Osteoblast (primary cell): ENCODE measurements at regions not wholly inside any gene's neighbourhood (a gene's known extent, or its start where the extent isn't known, plus 50 kb on each side); places are given as distances from the start of the nearest gene placed in this dataset.

ENCODE experiments used
- DNase-seq: peaks from one replicate; pipeline ENCODE4 v3.0.0; 2011; ENCODE audit warnings: low spot score, mixed read lengths; ENCODE audit not compliant: insufficient read length; ENCODE audit errors: missing footprints
- H2AFZ ChIP-seq: 2 replicates; pipeline ENCODE4 v1.6.0; 2011; ENCODE audit warnings: mild to moderate bottlenecking, low read length
- H3K27ac ChIP-seq: 2 replicates; pipeline ENCODE4 v1.5.1; 2011; ENCODE audit warnings: mild to moderate bottlenecking, low read depth, low read length, moderate library complexity
- H3K27me3 ChIP-seq: 2 replicates; pipeline ENCODE4 v1.6.0; 2012; ENCODE audit warnings: mild to moderate bottlenecking, control low read depth, inconsistent platforms, low read length, moderate library complexity; ENCODE audit not compliant: insufficient read depth
- H3K36me3 ChIP-seq: 2 replicates; pipeline ENCODE4 v1.5.1; 2011; ENCODE audit warnings: mild to moderate bottlenecking, low read length, control low read depth, moderate library complexity; ENCODE audit not compliant: insufficient read depth
- H3K4me1 ChIP-seq: 2 replicates; pipeline ENCODE4 v1.5.1; 2011; ENCODE audit warnings: mild to moderate bottlenecking, low read length, control low read depth, moderate library complexity; ENCODE audit not compliant: insufficient read depth
- H3K4me2 ChIP-seq: 2 replicates; pipeline ENCODE4 v1.6.0; 2011; ENCODE audit warnings: mild to moderate bottlenecking, low read length; ENCODE audit not compliant: insufficient read depth
- H3K4me3 ChIP-seq: fragments of 200-600 bp; sonication (generic); 3 replicates; pipeline ENCODE4 v1.5.1; 2012; ENCODE audit warnings: mild to moderate bottlenecking, low read length, inconsistent platforms; ENCODE audit not compliant: insufficient read depth
- H3K79me2 ChIP-seq: 2 replicates; pipeline ENCODE4 v1.6.0; 2012; ENCODE audit warnings: mild to moderate bottlenecking, low read length, control low read depth, inconsistent platforms; ENCODE audit not compliant: insufficient read depth
- H3K9me3 ChIP-seq: 2 replicates; pipeline ENCODE4 v1.5.1; 2011; ENCODE audit warnings: low read depth, low read length, control low read depth
- H4K20me1 ChIP-seq: 2 replicates; pipeline ENCODE4 v1.6.0; 2012; ENCODE audit warnings: mild to moderate bottlenecking, low read length, control low read depth; ENCODE audit not compliant: insufficient read depth
- CTCF ChIP-seq: IDR thresholded peaks from 2 replicates; pipeline ENCODE4 v1.5.1; 2011; ENCODE audit warnings: mild to moderate bottlenecking, low read depth, low read length, moderate library complexity; ENCODE audit errors: extremely low read depth

- H3K4me3 ChIP-seq, result no peak overlapping the region
- no peaks in the 10 kb centered on the region for H3K9me3 ChIP-seq
- no peaks in the 10 kb centered on the region for H3K79me2 ChIP-seq
- H3K4me1 ChIP-seq, result no peaks in the 10 kb centered on the region
- TF ChIP-seq CTCF, result no peak
- H2AFZ ChIP-seq, result no peak overlapping the region
- no peak overlapping the region for H3K27ac ChIP-seq
- no peaks in the 10 kb centered on the region for H3K36me3 ChIP-seq
- no peak overlapping the region for H3K4me2 ChIP-seq
- no peaks in the 10 kb centered on the region for H3K27me3 ChIP-seq
- DNase-seq, result no peak
- H4K20me1 ChIP-seq, result no peaks in the 10 kb centered on the region
These were observed 471.3 kb downstream of the TMEM232 start for GRCh38 chr5:110255194-110255593.

GRCh38 chr5:110256298-110256697, 470.2 kb downstream of the TMEM232 start:
- no peaks in the 10 kb centered on the region for H3K36me3 ChIP-seq
- no peaks in the 10 kb centered on the region for H4K20me1 ChIP-seq
- no peak overlapping the region for H3K27ac ChIP-seq
- H3K79me2 ChIP-seq, result no peaks in the 10 kb centered on the region
- no peaks in the 10 kb centered on the region for H3K27me3 ChIP-seq
- no peaks in the 10 kb centered on the region for H3K9me3 ChIP-seq
- TF ChIP-seq CTCF, result no peak
- H3K4me2 ChIP-seq, result no peak overlapping the region
- H3K4me3 ChIP-seq, result no peak overlapping the region
- H2AFZ ChIP-seq, result no peak overlapping the region
- no peak for DNase-seq
- H3K4me1 ChIP-seq, result no peaks in the 10 kb centered on the region

- H3K79me2 ChIP-seq, result no peaks in the 10 kb centered on the region
- H3K27me3 ChIP-seq, result no peaks in the 10 kb centered on the region
- no peak overlapping the region for H2AFZ ChIP-seq
- no peak overlapping the region for H3K4me3 ChIP-seq
- H4K20me1 ChIP-seq, result no peaks in the 10 kb centered on the region
- H3K9me3 ChIP-seq, result no peaks in the 10 kb centered on the region
- TF ChIP-seq CTCF, result no peak
- no peaks in the 10 kb centered on the region for H3K36me3 ChIP-seq
- no peak overlapping the region for H3K27ac ChIP-seq
- H3K4me2 ChIP-seq, result no peak overlapping the region
- no peaks in the 10 kb centered on the region for H3K4me1 ChIP-seq
- no peak for DNase-seq
These were observed 468.5 kb downstream of the TMEM232 start for GRCh38 chr5:110257971-110258370.

- H2AFZ ChIP-seq, result no peak overlapping the region
- H3K79me2 ChIP-seq, result no peaks in the 10 kb centered on the region
- no peak for DNase-seq
- no peaks in the 10 kb centered on the region for H3K27me3 ChIP-seq
- H3K9me3 ChIP-seq, result no peaks in the 10 kb centered on the region
- H3K4me2 ChIP-seq, result no peak overlapping the region
- no peak for TF ChIP-seq CTCF
- no peaks in the 10 kb centered on the region for H4K20me1 ChIP-seq
- no peaks in the 10 kb centered on the region for H3K4me1 ChIP-seq
- no peak overlapping the region for H3K4me3 ChIP-seq
- no peak overlapping the region for H3K27ac ChIP-seq
- no peaks in the 10 kb centered on the region for H3K36me3 ChIP-seq
These were observed 467.8 kb downstream of the TMEM232 start for GRCh38 chr5:110258460-110259216.
